NOMO-1 (cell line): ENCODE measurements at regions not wholly inside any gene's neighbourhood (a gene's known extent, or its start where the extent isn't known, plus 50 kb on each side); places are given as distances from the start of the nearest gene placed in this dataset.
"Not testable (repeated sequence)": the region's sequence is repeated elsewhere in the genome, so short reads cannot be mapped to it uniquely, and the experiment has no call there.

ENCODE experiments used
- DNase-seq, 2 experiments: peaks; one replicate each; lab custom pipeline; 2025; ENCODE audit not compliant: unreplicated experiment in 2 of 2; lab: John Stamatoyannopoulos, UW

DNA sequence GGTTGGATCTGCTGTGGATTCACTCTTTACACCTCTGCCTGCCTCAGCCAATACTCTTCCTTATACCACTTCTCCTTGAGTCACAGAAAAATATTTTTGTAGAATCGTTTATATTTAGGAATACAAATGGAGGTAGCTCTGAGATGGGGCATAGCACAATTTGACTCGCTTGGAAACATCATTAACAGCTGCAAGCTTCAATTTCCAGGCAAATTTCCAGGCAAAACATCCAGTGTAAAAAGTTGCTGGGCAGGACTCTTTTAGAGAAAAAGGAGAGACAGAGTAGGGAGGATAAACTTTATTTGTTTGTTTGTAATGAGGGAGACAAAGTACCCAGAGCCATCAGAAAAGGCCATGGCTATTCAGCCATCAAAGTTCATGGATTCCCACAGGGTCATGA is 74.4 kb upstream of the SOX11 start:
- no peak for DNase-seq

DNA sequence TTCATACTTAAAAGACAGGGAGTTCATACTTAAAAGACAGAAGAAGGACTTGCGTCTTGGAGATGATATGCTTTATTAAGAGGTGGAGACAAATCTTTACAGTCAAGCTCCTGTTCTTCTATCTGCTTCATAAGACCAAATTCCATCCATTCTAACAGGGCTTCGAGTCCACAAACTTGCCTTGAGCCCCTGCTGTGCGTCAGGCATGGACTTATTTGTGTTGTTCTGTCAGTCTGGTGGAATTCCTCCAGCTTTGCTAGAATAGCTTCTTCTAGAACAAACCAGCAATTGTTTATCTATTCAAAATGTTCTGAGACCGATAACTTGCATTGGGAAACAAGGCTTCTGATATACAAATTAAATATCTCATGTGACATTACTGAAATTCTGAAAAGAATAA is 73.9 kb upstream of the SOX11 start:
- DNase-seq, result no peak

DNA sequence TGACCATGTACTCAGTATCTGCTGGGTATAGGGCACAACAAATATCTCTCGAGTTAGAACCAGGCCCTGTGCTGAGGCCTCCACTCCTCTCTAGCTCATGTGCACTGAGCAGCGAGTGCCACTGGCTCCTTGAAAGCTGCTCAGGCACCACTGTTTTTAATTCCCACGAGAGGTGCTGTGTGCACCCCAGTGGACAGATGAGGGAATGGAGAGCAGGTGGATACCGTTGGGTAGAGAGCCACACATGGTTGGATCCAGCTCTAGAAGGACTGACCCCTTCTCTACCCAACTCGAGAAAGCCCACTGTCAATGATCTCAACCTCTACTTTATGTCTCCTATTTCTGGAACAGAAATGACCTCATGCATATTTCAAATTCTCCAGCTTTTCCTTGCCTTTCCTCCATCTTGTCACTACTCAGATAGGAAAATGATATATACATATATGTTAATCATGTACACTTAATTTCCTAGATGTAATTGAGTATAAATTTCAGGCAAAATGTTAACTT is 66.6 kb upstream of the SOX11 start:
- DNase-seq, result not testable (repeated sequence)

DNA sequence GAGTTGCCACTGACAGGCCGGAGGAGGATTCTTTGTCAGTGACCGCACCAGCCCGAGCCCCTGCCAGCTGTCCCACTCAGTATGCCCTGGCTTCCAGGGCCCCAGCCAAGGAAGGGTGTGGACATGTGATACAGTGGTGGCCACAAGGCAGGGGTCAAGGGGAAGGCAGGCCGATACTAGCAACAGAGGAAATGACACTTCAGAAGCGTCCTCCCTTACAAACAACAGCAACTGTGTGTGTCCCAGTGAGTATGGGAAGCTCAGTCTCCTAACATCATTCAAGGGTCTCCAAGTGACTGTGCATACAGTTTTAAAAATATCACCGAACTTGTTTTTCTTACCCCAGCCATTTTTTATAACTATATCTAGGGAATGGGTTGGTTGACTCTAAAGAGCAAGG is 63.7 kb upstream of the SOX11 start:
- DNase-seq, result not testable (repeated sequence)

DNA sequence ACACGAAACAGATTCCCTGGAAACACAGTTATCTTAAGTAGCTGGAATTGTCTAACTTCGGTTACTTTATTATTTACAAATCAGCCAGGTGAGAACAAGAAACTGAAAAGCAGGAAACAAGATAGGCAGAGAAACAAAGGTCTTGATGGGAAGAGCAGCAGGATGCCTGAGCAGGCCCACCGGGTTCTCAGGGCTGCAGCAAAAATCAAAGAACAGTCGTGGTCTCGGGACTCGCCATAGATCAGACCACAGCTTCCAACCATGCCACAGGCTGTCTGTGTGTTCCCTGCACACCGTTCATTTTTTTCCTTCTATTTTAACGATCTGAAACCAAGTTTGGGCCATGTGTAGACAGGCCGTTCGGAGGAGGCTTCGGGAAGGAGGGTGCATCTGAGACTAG is 62.7 kb upstream of the SOX11 start:
- DNase-seq, result not testable (repeated sequence)

DNA sequence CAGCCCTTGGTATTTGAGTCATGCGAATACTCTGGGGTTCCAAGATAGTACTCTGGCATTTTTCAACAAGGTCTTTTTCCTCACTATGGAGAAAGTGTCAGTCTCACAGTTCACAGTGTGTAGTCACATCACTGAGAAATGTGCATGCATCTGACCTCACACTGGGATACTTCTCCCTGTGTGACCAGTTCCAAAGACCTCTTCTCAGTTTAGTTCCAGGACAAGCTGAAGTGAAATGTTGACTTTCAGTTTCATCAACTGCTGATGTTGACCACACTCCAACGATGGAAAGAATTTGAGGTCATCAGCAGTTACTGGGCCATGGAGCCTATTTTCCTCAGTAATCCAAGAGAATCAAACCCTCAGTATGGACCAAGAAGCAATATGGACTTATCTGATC is 55.1 kb upstream of the SOX11 start:
- not testable (repeated sequence) for DNase-seq
